NCI-H1694 treated with DMSO at 0.1 percent for 48 hours (cell line): ENCODE measurements at regions not wholly inside any gene's neighbourhood (a gene's known extent, or its start where the extent isn't known, plus 50 kb on each side); places are given as distances from the start of the nearest gene placed in this dataset.

Source experiments
- DNase-seq: peaks from one replicate; lab custom pipeline; 2025; lab: John Stamatoyannopoulos, UW

GRCh38 chr3:195013411-195014361 is 257.3 kb downstream of the XXYLT1 start:
- no peak for DNase-seq

GRCh38 chr3:195015021-195015420 is 255.9 kb downstream of the XXYLT1 start:
- DNase-seq: no peak

- no peak for DNase-seq
Measured at GRCh38 chr3:195017151-195017550, 253.8 kb downstream of the XXYLT1 start.
